Naive B cell (primary cell): ENCODE measurements at regions not wholly inside any gene's neighbourhood (a gene's known extent, or its start where the extent isn't known, plus 50 kb on each side); places are given as distances from the start of the nearest gene placed in this dataset.
"Not testable (repeated sequence)": the region's sequence is repeated elsewhere in the genome, so short reads cannot be mapped to it uniquely, and the experiment has no call there.

ENCODE experiments used
- ATAC-seq, 2 donors: fragments of 150-1000 bp; cut with Tn5 transposase; 2 replicates each; pipeline ENCODE4 v1.10.0; 2021; ENCODE audit warnings: low read depth in 2 of 2, mild to moderate bottlenecking in 2 of 2, moderate library complexity in 2 of 2
- DNase-seq: peaks from one replicate; pipeline ENCODE4 v3.0.0; 2022
- H3K27ac Mint-ChIP-seq, 6 donors: one replicate each; pipeline ENCODE4 v1.8.0; 2020 to 2022; ENCODE audit warnings: mild to moderate bottlenecking in 6 of 6, mixed read lengths in 6 of 6, moderate library complexity in 5 of 6, inconsistent platforms in 2 of 6
- H3K27me3 Mint-ChIP-seq, 3 donors: one replicate each; pipeline ENCODE4 v1.8.0; 2021 to 2022; ENCODE audit warnings: mixed read lengths in 3 of 3, mild to moderate bottlenecking in 1 of 3
- H3K36me3 Mint-ChIP-seq, 2 donors: one replicate each; pipeline ENCODE4 v1.8.0; 2020 to 2022; ENCODE audit warnings: mixed read lengths in 2 of 2, inconsistent platforms in 1 of 2, mild to moderate bottlenecking in 1 of 2
- H3K4me1 Mint-ChIP-seq, 3 donors: one replicate each; pipeline ENCODE4 v1.8.0; 2020 to 2022; ENCODE audit warnings: mixed read lengths in 3 of 3, inconsistent platforms in 1 of 3, mild to moderate bottlenecking in 1 of 3, moderate library complexity in 1 of 3
- H3K4me3 Mint-ChIP-seq, 8 donors: one replicate each; pipeline ENCODE4 v1.8.0; 2020 to 2022; ENCODE audit warnings: mild to moderate bottlenecking in 8 of 8, mixed read lengths in 8 of 8, moderate library complexity in 8 of 8, inconsistent platforms in 2 of 8
- H3K9me3 Mint-ChIP-seq, 7 donors: one replicate each; pipeline ENCODE4 v1.8.0; 2020 to 2022; ENCODE audit warnings: mixed read lengths in 7 of 7, mild to moderate bottlenecking in 5 of 7, inconsistent platforms in 2 of 7, moderate library complexity in 1 of 7

DNA sequence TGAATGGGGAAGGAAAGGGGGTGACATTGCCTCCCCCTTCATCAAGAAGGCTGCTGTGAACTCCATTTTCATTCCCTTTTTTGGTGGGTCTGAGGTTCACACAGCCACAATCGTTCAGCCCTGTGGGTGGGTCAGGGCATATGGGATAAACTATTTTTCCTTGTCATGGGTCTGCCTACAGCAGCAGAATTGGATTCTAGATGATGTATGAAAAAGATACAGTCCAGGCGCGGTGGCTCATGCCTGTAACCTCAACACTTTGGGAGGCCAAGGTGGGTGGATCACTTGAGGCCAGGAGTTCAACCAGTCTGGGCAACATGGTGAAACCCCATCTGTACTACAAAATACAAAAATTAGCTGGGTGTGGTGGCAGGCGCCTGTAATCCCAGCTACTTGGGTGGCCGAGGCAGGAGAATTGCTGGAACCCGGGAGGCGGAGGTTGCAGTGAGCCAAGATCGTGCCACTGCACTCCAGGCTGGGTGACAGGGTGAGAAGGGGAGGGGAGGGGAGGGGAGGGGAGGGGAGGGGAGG is 199.3 kb downstream of the MATN1 start:
- H3K4me3 Mint-ChIP-seq = not testable (repeated sequence)

DNA sequence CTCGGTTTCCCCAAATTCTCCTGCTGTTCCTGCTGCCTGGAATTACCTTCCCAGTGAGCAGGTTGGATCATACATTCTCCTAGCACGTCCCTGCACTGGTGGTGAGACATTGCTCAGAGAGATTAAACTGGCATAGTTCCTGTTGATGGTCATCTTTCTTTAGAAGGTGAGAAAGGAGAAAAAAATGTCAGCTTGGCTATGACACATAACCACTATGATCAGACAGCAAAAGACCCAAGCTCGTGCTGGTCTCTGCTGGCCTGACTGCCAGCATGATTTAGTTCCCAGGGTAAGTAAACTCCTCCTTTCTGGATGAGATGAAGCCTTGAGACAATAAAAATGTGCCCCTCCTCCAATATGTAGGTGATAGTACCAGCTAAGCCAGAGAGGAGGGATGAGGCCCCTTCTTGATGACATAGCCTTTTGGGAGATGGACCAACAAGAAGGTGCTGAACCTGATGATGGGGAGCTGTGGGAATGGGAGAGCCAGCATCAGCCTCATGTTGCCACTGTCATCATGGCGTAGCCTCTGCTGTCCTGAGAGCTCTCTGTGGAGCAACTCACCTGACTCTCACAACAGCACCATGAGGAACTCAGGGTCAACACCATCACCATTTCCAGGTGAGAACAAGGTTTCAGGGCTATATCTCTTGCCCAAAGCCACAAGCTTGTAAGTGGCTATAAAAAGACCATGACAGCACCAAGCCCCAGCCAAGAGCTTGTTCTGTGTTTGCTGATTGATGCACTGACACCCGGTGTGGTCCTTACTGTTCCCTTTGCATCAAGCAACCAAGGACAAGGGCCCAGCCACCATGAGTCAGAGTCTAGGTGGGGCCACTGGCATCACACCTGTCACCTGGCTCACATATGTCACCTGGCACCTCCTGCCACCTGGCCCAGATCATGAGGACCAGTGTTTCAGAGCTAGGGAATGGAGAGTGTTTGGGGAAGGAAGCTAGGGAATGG is 200.0 kb downstream of the MATN1 start:
- peaks cover 0 to 3% (median 0%) of the 10 kb centered on the region in 7 donors for H3K9me3 Mint-ChIP-seq
- no peaks in the 10 kb centered on the region for H3K4me1 Mint-ChIP-seq
- no peak overlapping the region for H3K4me3 Mint-ChIP-seq
- H3K36me3 Mint-ChIP-seq = no peaks in the 10 kb centered on the region
- no peak for DNase-seq
- ATAC-seq = no peak
- peak overlapping the region in 1 of 6 donors; percentile 8 for H3K27ac Mint-ChIP-seq
- peaks cover 15 to 36% (median 31%) of the 10 kb centered on the region in 3 donors for H3K27me3 Mint-ChIP-seq

More for the DNA sequence above, 199.3 kb downstream of the MATN1 start:
- not testable (repeated sequence) for ATAC-seq, H3K9me3 Mint-ChIP-seq, H3K4me1 Mint-ChIP-seq, H3K36me3 Mint-ChIP-seq, H3K27ac Mint-ChIP-seq, DNase-seq
- peaks cover 15 to 36% (median 31%) of the 10 kb centered on the region in 3 donors for H3K27me3 Mint-ChIP-seq

DNA sequence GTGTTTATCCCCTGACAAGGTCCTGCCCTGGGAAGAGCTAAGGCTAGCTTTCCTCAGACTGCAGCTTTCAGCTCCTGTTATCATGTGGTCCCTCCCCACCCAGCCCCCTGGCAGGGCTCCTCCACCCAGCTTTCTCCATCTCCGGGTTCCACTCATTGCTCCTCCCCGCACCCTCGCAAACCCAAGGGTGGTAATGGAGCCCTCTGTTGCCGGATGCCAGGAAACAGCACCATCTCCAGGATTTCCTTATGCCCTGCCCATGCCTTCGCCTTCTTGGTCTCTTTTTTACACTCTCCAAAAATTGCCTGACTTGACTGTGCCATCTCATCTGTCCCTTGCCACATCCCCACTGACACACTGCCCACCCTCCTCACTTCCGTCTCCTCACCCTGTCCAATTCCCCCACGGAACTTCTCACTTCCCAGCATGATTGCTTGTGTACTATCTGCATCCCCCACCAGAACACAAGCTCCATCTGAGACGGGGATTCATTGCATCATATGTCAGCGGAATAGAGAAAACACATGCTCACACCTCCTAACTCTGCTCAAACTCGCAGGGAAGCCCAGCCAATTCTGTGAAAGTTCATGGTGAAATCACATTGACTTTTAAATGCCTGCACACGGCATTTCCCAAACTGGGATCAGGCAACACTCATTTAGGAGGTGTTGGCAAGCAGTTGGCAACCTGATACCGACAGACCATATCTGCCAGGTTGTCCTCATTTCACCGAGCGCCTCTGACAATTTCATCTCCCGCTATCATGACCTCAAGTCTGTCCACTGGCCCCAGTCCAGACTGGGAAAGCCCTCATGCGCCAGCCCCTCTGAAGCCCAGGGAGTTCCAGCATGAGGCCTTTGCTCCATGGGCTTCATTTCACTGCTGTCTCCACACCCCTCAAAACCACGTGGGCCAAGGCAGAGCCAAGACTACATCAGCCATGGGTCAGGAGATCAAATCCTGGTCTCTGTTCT is 201.1 kb downstream of the MATN1 start:
- ATAC-seq = no peak
- no peaks in the 10 kb centered on the region for H3K4me1 Mint-ChIP-seq
- H3K27ac Mint-ChIP-seq = no peak overlapping the region
- no peak for DNase-seq
- H3K9me3 Mint-ChIP-seq = peaks cover 0 to 3% (median 0%) of the 10 kb centered on the region in 7 donors
- no peaks in the 10 kb centered on the region for H3K36me3 Mint-ChIP-seq
- peaks cover 15 to 36% (median 25%) of the 10 kb centered on the region in 3 donors for H3K27me3 Mint-ChIP-seq
- no peak overlapping the region for H3K4me3 Mint-ChIP-seq

DNA sequence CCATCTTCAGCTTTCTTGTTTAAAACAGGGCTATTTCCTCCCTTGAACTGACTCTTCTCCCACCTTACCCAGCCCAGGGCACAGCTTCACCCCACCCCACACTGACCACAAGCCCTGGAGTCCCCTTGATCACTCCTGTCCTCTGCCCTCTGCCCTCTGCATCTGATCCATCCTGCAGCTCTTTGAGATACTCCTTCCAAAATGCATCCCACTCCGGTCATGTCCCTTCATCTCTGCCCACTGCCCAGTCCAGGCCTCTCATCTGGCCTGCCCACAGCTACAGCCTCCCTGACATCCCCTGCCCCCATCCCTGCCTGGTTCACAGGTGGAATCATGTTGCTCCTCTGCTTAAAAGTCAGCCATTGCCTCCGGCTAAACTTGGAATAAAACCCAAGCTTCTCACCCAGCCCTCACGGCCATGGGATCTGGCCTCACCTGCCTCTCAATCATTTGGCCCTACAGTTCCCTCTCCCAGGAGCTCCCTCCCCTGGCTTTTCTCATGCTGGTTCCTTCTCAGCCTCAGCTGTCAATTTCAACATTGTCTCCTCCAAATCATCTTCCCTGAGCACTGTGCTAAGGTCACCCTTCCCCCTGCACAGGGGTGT is 202.0 kb downstream of the MATN1 start:
- Mint-ChIP-seq H3K4me3 (no peak overlapping the region), H3K9me3 (peaks cover 0 to 3% (median 0%) of the 10 kb centered on the region in 7 donors), H3K36me3 (no peaks in the 10 kb centered on the region), H3K27me3 (peaks cover 15 to 33% (median 23%) of the 10 kb centered on the region in 3 donors), H3K4me1 (no peaks in the 10 kb centered on the region), H3K27ac (peak overlapping the region in 2 of 6 donors; percentile 56 to 88)
- no peak for ATAC-seq
- DNase-seq = no peak

DNA sequence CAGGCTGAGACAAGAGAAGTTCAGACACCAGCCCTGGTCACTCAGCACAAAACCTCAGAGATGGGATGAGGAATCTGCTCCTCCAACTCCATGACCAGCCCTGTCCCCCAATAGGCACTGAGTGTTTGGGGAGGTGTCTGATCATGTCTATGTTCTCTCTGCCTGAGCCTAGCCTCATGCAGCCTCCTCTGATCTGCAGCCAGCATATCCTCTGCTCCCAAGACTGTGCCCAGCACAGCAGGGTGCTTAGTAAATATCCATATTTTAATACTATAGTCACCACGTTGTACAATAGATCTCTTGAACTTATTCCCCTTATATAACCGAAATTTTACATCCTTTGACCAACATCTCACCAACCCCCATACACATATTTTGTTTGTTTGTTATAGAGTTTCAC is 202.9 kb downstream of the MATN1 start:
- Mint-ChIP-seq H3K36me3 (no peaks in the 10 kb centered on the region), H3K4me3 (no peak overlapping the region), H3K4me1 (no peaks in the 10 kb centered on the region), H3K27me3 (peaks cover 15 to 29% (median 19%) of the 10 kb centered on the region in 3 donors), H3K9me3 (peaks cover 0 to 3% (median 0%) of the 10 kb centered on the region in 7 donors), H3K27ac (no peak overlapping the region)
- no peak for DNase-seq
- no peak for ATAC-seq

DNA sequence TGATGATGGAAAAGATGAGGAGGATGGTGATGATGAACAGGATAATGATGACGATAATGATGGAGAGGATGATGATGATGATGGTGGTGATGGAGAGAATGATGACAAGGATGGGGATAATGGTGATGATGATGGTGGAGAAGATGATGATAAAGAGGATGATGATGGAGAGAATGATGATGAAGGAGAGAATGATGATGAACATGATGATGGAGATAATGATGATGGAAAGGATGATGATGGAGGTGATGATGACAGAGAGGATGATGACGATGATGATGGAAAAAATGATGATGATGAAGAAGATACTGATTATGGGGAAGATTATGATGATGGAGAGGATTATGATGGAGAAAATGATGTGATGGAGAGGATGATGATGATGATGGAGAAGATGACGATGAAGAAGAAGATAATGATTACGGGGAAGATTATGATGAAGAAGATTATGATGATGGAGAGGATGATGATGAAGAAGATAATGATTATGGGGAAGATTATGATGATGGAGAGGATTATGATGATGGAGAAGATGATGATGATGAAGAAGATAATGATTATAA is 204.1 kb downstream of the MATN1 start:
- DNase-seq (no peak), ATAC-seq (no peak)
- no peaks in the 10 kb centered on the region for H3K36me3 Mint-ChIP-seq
- no peak overlapping the region for H3K4me3 Mint-ChIP-seq
- no peak overlapping the region for H3K27ac Mint-ChIP-seq
- no peaks in the 10 kb centered on the region for H3K4me1 Mint-ChIP-seq
- H3K27me3 Mint-ChIP-seq = peaks cover 18 to 24% (median 23%) of the 10 kb centered on the region in 3 donors
- H3K9me3 Mint-ChIP-seq = peaks cover 0 to 3% (median 0%) of the 10 kb centered on the region in 7 donors

DNA sequence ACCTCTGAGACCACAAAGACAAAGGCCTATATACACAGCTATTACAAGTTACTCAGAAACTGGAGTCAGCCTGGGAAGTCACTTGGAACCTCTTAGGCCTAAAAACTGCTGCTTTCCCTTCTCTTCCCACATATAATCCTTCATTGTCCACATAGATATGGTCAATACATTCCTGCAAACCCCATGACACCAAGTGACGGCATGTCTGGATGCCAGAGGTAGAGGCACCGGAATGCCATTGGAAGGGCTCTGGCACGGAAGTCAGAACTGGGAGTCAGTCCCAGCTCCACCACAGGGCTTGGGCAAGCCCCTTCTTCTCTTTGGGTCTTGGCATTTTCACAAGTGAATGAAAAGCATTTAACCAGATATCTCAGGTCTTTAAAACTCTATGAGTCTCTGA is 204.7 kb downstream of the MATN1 start:
- no peaks in the 10 kb centered on the region for H3K4me1 Mint-ChIP-seq
- no peak overlapping the region for H3K27ac Mint-ChIP-seq
- H3K36me3 Mint-ChIP-seq = no peaks in the 10 kb centered on the region
- H3K4me3 Mint-ChIP-seq = no peak overlapping the region
- DNase-seq (no peak), ATAC-seq (no peak)
- peaks cover 0 to 3% (median 0%) of the 10 kb centered on the region in 7 donors for H3K9me3 Mint-ChIP-seq
- H3K27me3 Mint-ChIP-seq = peaks cover 18 to 26% (median 24%) of the 10 kb centered on the region in 3 donors

DNA sequence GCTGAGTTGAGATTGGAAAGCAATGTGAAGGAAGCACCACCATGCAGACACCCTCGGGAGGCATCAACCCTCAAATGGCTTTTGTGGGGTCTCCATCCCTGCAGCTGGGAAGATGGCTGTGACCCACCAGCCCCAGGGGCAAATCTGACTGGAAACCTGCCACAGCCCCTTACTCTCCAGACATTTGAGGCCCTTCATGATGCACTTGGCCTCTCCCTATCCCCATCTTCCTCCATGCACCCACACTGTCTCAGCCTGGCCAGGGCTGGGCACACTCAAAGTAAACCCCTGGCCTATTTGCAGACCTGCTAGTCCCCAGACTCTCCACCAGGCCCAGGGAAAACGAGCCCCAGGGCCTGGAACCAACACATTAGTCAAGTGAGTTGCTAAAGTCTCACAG is 205.2 kb downstream of the MATN1 start:
- ATAC-seq (no peak), DNase-seq (no peak)
- H3K9me3 Mint-ChIP-seq = peaks cover 0 to 3% (median 0%) of the 10 kb centered on the region in 7 donors
- H3K27ac Mint-ChIP-seq = no peak overlapping the region
- no peaks in the 10 kb centered on the region for H3K4me1 Mint-ChIP-seq
- peaks cover 15 to 28% (median 24%) of the 10 kb centered on the region in 3 donors for H3K27me3 Mint-ChIP-seq
- no peaks in the 10 kb centered on the region for H3K36me3 Mint-ChIP-seq
- no peak overlapping the region for H3K4me3 Mint-ChIP-seq

DNA sequence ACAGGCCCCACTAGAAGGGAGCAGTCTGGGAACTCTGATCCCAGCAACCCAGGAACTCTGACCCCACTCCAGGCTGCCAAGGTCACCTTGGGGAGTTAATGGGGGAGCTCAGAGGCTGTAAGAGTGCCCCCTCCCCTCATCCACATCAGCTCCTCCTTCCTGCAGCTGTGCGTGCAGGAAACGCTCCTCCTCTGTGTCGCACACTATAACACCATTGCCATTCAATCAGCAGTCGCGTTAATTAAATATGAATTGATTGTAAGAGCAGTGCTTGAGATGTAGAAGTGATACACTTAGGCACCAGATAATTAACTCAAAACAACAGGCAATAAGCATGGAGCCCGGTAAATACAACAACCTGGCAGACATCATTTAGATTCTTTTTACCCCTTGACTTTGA is 205.7 kb downstream of the MATN1 start:
- not testable (repeated sequence) for H3K4me1 Mint-ChIP-seq, H3K27ac Mint-ChIP-seq, DNase-seq, ATAC-seq, H3K4me3 Mint-ChIP-seq, H3K9me3 Mint-ChIP-seq, H3K36me3 Mint-ChIP-seq
- peaks cover 13 to 24% (median 22%) of the 10 kb centered on the region in 3 donors for H3K27me3 Mint-ChIP-seq

DNA sequence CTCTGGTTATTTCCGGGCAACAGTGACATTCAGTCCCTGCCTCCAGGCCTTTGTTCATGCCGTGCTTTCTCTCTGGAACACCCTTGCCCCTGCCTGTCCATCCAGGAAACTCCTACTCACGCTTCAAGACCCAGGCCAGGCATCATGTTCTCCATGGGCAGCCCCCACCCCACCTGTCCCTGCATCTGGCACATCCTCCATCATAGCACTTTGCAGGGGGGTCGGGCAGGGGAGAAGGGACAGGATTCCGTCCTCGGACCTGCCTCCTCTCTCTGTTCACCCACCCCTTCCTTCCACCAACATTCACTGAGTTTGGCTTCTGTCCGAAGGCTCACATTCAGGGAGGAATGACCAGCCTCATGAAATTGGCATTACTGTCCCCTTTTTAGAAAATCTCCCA is 206.1 kb downstream of the MATN1 start:
- not testable (repeated sequence) for ATAC-seq, H3K9me3 Mint-ChIP-seq, DNase-seq, H3K36me3 Mint-ChIP-seq, H3K4me1 Mint-ChIP-seq, H3K4me3 Mint-ChIP-seq, H3K27ac Mint-ChIP-seq
- peaks cover 14 to 22% (median 20%) of the 10 kb centered on the region in 3 donors for H3K27me3 Mint-ChIP-seq

DNA sequence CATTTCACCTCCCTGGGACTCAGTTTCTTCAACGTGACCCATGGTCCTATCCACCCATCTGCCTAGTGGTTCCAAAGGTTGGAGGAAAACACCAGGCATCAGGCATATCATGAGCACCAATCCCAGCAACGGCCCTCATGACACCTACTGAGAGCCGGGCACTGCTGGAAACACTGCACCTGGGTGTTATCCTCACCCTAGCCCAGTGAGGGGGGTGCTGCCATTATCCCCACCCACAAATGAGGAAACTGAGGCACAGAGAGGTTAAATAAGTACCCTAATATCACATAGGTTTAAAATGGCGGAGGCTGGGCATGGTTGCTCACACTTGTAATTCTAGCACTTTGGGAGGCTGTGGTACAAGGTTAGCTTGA is 206.9 kb downstream of the MATN1 start:
- no peak for DNase-seq
- H3K4me1 Mint-ChIP-seq = no peaks in the 10 kb centered on the region
- no peaks in the 10 kb centered on the region for H3K36me3 Mint-ChIP-seq
- H3K4me3 Mint-ChIP-seq = no peak overlapping the region
- peaks cover 0 to 2% (median 0%) of the 10 kb centered on the region in 7 donors for H3K9me3 Mint-ChIP-seq
- H3K27ac Mint-ChIP-seq = no peak overlapping the region
- H3K27me3 Mint-ChIP-seq = peaks cover 13 to 22% (median 15%) of the 10 kb centered on the region in 3 donors
- ATAC-seq = no peak

DNA sequence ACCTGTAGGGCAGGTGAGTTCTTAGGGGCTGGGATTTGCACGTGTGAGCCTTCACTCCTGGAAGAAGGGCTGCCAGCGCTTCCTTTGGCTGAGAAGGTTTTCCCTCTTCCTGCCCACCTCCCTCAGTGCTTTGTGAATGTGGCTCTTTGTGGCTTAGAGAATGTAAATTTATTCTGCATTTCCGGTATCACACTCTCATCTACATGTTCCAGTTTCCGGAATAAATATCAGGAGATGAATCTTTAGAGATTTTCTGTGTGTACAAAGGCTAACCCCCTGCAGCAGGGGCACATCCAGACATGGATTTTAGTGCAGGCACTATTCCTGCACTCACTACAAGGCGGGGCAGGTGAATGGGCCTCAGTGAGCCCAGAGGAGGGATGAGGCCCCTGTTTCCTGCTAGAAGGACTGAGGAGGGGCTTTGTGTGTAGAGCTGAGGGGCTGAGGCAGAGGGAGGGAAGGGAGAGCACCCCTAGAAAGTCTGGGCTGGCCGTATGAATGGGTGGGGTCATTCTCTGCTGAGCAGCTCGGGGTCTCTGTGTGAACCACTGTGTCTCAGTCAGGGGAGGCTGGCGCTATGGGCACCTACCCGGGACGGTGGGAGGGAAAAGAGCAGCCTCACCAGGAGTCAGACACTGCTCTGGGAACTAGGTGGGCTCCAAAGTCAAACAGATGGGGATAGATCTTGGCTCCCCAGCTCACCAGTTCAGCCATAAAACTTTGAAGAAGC is 207.5 kb downstream of the MATN1 start:
- ATAC-seq = no peak
- no peaks in the 10 kb centered on the region for H3K36me3 Mint-ChIP-seq
- no peak overlapping the region for H3K27ac Mint-ChIP-seq
- no peak for DNase-seq
- no peak overlapping the region for H3K4me3 Mint-ChIP-seq
- peaks cover 0 to 3% (median 0%) of the 10 kb centered on the region in 7 donors for H3K9me3 Mint-ChIP-seq
- H3K27me3 Mint-ChIP-seq = peaks cover 11 to 26% (median 16%) of the 10 kb centered on the region in 3 donors
- no peaks in the 10 kb centered on the region for H3K4me1 Mint-ChIP-seq
